Activated T-cell treated with anti-CD3 and anti-CD28 coated beads, Interleukin-2, amount 50 U/mL, for 1 hour (primary cell): ENCODE measurements at regions not wholly inside any gene's neighbourhood (a gene's known extent, or its start where the extent isn't known, plus 50 kb on each side); places are given as distances from the start of the nearest gene placed in this dataset.
"Not testable (repeated sequence)": the region's sequence is repeated elsewhere in the genome, so short reads cannot be mapped to it uniquely, and the experiment has no call there.

ENCODE experiments used
- DNase-seq: peaks from one replicate; pipeline ENCODE4 v3.0.0-alpha.2; 2020

DNA sequence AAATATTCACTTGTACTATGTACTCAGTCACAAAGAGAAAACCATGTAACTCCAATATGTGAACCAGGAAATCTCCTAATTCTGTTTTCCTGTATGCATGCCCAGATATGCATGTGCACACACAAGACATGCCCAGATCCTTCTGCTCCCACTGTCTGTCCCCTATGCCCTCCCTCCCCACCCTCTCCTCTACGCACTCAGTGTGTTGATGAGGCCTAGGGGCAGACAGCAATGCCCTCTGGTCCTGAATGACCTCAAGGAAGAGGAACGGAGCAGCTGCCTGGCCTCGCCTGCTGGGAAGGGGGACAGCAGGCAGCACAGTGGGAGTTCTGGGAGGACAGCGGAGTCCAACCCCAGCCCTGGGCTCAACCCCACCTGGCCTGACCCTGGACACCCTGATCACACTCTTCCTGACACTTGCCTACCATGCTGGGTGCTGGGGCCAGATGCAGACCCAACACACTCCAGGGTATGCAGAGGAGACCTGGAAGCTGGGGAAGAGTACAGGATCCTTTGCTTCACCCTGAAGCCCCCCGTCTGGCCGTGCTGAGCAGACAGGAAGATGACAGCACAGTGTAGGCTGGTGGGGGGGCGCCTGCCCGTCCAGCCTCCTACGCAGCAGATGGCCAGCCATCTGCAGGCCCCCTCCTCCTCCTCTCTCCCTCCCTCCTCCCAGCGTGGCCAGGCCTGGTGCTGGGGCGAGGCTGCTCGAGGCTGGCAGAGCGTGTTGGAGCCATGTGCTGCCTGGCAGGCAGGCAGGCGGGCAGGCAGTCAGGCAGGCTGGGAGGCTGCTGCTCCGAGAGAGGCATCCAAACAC lies 106.6 kb upstream of the NCOR2 start:
- no peak for DNase-seq

DNA sequence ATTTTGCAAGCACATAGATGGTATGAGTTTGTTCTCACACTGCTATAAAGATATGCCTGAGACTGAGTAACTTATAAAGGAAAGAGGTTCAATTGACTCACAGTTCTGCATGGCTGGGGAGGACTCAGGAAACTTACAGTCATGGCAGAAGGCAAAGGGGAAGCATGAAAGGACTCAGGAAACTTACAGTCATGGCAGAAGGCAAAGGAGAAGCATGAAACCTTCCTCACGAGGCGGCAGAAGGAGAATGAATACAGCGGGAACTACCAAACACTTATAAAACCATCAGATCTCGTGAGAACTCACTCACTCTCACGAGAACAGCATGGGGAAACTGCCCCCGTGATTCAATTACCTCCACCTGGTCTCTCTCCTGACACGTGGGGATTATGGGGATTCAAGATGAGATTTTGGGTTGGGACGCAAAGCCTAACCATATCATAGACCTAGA lies 101.9 kb upstream of the NCOR2 start:
- DNase-seq = not testable (repeated sequence)

DNA sequence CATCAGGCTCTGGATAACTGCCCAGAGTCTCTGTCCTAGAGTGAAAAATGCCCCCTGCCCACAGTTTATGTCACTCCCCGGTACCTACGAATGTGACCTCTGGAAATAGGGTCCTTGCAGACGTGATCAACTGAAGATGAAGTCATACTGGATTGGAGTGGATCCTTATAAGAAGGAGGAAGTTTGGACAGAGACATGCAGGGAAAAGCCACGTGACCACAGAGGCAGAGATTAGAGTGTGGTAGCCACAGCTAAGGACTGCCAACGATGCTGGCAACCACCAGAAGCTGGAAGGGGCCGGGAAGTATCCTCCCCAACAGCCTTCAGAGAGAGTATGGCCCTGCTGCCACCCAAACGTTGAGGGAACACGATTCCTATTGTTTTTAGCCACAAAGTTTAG lies 101.2 kb upstream of the NCOR2 start:
- no peak for DNase-seq

DNA sequence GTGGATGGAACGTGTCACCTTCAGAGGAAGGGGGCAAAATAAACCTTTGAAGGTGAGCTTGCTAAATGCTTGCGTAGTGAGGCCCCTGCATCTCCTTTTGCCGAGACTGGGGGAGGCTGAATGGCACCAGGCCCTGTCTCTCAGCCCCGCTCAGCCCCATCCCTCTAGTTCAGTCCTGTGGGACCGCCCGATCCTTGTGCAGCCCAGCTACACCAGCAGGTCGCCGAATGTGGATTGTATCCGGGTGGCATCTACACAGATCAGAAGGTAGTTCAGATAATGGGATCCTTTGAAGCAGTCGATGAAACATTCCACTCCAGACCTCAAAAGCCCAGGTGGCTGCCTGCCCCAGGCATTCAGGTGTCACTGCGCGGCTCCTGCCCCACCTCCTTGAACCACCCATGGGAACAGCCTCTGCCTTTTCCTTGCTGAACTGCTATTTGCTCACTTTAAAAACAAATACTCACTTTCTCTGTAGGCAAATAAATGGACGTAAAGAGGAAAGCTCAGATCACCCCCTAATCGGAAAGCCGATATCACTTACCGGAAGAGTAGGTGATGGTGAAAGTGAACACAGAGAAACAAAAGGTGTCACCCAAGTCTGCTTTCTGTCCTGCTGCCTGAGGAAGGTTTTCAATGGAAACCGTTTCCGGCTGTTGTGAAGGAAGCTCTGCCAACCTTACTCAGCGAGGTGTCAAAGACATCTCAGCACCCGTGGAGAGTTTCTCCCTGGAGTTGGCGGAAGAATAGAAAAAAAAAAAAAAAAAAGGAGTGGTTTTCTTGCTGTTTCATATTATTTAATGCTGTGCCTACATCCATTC lies 100.3 kb upstream of the NCOR2 start:
- no peak for DNase-seq

DNA sequence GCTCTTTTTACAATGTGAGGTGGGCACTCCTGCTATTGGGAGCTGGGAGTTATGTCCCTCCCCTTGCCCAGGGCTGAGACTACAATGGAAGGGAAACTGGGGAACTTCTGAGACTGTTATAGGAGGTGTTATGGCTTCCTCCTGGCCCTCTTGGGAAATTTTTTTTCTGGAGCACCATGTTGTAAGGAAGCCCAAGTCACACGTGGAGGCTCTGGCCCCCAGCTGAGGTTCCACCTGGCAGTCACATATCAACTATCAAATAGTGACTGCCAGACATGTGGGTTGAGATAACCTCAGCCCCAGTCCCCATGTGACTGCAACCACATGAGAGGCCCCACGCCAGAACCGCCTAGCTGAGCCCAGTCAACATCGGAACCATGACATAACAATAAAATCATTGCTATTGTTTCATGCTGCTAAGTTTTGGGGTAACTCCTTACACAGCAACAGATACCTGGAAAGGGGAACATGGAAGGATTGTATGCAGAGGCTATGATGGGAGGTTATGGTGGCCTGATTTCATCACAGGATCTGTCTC lies 99.4 kb upstream of the NCOR2 start:
- no peak for DNase-seq

DNA sequence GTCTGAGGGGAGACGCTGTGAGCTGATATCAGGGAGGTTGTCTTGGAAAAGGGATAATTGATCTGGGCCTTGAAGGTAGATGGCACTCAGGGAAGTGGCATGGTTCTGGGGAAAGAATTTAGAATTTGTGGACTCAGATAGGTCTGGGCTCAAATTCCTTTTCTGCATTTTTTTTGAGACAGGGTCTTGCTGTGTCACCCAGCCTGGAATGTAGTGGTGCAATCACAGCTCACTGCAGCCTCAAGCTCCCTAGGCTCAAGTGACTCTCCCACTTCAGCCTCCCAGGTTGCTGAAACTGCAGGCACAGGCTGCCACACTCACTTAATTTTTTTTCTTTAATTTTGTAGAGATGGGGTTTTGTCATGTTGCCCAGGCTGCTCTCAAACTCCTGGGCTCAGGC lies 98.1 kb upstream of the NCOR2 start:
- DNase-seq = no peak

DNA sequence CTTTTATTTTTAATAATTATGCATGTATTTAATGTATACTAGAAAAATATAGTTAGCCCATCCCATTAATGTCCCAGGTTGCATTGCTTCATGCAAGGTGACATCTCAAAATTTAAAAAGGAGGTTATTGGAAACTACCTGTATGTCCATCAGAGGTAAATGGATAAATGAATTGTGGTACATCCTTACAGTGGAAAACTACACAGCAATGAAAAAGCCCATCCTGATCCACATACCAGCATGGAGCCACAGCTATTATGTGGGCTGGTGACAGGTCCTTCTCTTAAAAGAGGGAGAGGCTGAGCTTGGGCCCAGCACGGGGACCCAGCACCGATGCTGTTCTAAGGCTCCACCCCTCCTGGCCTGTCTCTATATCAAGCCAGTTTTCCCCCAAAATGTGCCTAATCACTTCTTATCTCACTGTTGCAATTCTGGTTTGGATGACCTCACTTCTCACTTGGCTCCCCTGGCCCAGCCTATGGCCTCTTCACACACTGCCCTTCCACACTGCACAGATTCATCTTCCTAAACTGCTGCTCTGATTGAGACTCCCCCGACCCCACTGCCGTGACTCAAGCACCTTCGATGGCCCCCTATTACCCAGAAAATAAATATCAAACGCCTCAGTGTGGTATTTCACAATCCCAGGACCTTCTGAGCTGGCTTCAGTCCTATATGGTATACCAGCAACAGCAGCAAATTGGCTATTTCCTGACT lies 97.1 kb upstream of the NCOR2 start:
- DNase-seq = no peak

DNA sequence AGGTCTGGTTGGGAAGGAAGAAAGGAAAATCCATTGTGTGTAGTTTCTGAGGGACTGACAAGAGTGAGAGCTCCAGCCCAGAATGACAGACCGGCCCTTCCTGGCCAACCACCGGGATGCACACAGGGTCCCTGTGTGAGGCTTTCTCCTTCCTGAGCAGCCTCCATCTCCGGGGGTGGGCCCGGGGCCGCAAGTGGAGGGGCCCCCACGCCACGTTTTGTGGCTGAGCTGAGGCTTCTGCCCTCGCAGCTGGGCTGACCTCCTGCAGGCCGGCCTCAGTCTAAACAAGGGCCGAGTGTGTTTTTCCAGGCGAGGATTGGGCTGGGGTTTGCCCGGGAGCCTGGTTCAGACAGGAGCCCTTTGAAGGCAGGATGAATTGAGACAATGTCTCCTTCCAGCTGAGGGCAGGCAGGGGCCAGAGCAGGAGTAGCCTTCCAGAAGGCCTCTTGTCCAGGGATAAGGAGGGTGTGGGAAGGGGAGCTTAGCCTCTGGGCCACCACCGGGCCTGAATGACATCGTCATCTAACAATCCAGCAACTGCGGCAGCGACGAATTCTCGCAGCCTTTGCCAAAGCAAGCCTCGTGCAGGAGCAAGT lies 96.5 kb upstream of the NCOR2 start:
- no peak for DNase-seq

DNA sequence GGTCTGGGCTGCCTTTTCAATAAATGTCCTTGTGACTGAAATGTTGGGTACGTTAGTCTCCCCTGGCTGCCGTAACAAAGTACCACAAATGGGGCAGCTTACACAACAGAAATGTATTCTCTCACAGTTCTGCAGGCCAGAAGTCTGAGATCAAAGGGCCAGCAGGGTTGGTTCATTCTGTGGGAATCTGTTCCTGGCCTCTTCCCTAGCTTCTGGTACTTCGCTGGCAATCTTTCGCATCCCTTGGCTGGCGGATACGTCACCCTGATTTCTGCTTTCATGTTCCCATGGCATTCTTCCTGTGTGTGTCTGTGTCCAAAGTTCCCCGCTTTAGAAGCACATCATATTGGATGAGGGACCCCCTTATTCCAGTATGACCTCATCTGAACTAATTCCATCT lies 95.8 kb upstream of the NCOR2 start:
- no peak for DNase-seq

DNA sequence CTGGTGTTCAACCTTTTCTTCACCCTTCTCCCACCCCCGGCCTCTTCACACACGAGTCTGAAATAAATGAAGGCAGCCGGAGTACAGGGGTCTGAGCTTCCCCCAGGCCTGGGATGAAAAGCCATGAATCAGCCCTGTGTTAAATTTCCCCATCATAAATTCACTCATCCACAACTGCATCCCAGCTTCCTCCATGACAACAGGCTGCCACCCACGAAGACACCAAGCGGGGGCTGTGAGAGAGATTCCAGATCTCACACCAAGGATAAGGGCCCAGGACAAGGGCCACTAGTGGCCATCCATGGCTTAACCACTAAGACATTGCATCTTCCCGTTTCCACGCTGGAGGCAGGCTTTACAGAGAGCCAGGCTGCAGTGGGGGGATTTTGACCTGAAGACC lies 93.9 kb upstream of the NCOR2 start:
- DNase-seq = no peak

DNA sequence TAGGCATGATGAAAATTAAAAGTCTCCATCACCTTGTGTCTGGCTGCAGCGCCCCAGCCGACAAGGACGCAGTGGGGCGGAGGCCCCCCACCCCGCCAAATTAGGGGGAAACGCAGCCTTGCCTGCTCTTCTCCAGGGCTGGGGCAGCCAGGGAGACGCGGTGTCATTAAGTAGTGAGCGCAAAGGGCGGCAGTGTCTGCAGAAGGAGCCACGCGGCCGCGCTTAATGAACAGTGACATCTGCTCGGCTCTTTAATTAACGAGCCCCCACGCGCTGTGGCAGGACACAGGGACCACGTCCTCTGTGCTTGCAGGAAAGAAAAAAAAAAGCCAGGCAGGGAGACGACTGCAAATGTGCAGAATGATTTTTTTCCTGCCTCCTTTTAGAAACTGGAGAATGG lies 93.4 kb upstream of the NCOR2 start:
- no peak for DNase-seq

DNA sequence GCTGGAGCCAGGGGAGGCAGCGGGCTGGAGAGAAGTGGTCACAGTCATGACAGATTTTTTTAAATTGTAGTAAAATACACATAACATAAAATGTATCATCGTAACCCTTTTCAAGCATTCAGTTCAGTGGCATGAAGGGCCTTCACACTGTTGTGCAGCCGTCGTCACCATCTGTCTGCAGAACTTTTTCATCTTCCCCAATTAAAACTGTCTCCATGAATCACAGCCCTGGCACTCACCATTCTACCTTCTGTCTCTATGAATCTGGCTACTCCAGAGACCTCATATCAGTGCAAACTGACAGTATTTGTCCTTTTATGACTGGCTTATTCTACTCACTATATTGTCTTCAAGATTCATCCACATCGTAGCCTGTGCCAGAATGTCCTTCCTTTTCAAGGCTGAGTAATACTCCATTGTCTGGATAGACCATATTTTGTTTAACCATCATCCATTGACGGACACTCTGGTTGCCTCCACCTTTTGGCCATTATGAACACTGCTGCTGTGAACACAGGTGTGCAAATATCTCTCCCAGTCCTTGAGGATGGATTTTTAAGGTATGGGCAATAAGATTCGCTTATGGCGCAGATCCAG lies 91.5 kb upstream of the NCOR2 start:
- DNase-seq = no peak

DNA sequence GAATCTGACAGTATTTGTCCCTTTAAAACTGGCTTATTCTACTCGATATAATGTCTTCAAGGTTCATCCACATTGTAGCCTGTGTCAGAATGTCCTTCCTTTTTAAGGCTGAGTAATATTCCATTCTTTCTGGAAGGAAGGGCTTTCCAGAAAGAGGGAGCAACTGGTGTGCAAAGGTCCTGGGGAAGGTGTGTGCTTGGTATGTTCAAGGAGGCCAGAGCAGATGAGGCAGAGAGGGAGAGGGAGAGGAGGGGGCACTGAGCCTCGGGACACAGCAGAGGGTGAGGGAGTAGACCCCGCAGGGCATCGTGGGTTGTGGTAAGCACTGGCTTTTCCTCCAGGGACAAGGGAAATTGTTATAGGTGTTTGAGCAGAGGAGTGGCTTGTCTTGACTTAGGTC lies 90.9 kb upstream of the NCOR2 start:
- no peak for DNase-seq

DNA sequence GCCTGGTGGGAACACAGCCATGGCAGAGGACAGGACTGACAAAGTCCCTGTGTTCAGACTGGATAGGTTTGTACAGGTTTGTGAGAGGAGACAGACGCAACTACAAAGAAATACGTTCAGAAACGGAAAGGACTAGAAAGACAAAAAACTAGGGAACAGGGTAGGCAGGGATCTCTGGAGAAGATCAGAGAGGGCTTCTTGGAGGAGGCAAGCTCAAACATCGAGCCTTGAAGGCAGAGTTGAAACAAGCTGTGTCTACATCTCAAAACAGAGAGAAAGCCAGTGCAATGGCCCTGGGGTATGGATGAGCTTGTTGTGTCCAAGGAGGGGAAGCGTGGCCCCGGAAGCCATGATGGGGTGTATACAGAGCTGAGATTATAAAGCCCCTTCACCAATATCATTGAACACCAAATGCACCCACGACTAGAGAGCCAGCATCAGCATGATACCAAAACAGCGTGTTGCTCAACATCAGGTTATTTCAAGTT lies 89.6 kb upstream of the NCOR2 start:
- no peak for DNase-seq

DNA sequence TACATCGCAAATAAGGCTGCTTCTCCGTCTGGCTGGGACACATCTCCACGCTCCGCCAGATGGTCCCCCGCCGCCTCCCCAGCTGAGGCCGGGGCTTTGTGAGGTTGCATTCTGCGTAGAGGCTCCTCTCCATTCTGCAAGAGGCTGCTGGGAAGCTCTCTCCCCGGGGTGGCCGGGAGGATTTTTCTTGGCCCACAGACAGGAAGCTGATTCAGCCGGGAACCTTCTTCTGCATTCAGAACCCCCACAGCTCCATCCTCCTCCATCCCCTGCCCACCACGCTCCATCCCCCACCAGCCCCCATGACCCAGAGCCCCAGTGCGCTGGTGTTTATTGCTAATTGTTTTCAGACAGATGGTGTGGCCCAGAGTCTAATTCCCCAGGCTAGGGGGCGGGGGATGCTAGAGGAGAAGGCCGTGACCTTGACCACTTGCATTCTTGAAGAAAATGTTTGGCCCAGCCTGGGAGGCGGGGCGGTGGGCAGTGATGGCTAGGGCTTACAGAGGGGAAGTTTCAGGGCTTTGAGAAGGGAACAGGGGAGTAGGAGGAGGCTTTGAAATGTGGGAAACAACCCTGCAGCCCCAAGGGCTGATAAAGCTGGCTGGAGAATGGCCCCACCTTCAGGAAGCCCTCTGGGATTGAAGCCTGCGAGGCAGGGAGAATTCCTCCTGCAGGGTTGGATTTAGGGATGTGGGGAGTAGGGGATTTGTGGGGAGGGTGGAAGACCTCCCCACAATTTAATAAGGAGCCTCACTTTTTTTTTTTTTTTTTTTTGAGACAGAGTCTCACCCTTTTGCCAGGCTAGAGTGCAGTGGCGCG lies 88.5 kb upstream of the NCOR2 start:
- no peak for DNase-seq

DNA sequence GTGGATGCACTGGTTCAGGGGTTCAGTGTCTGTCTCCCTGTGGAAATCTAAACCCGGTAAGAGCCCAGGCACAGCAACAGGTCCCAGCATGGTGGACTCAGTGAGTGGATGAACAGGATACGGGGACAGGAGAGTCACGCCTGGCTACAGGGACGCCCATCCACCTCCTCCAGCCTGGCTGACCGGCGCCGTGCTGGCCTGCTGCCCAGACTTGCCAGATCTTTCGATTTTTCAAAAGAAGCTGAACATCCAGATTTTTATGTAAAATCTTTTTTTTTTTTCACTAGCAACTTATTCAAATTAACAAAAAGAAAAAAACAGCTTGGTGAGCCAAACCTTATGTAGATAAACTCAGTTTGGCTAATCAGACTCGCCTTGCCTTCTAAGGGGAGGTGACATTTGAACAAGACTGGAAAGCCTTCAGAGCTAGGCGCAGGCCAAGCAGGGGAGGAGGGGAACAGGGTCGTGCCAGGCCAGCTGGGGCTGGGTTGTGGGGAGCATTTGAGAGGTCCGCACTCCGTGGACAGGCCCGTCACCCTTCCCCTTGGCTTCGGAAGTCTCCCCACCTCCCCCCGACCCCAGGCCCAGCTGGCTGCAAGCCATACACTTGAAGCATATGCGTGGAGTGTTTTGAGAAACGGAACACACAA lies 87.8 kb upstream of the NCOR2 start:
- no peak for DNase-seq

DNA sequence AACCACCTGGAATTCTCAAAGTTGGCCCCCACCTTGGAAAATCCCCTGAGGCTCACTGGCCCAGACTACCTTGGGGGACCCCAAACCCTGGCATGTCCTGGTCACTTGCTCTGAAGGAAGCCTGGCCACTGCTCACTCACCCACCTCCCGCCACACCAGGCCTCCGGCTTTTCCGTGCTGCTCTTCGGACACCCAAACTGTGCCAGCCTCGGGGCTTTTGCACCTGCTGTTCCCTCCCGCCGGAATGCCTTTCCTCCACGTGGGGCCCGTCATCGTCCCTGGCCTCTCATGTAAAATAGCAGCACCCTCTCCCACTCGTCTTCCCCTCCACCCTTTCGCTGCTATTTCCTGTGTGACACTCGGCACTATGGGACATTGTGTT lies 87.2 kb upstream of the NCOR2 start:
- no peak for DNase-seq

DNA sequence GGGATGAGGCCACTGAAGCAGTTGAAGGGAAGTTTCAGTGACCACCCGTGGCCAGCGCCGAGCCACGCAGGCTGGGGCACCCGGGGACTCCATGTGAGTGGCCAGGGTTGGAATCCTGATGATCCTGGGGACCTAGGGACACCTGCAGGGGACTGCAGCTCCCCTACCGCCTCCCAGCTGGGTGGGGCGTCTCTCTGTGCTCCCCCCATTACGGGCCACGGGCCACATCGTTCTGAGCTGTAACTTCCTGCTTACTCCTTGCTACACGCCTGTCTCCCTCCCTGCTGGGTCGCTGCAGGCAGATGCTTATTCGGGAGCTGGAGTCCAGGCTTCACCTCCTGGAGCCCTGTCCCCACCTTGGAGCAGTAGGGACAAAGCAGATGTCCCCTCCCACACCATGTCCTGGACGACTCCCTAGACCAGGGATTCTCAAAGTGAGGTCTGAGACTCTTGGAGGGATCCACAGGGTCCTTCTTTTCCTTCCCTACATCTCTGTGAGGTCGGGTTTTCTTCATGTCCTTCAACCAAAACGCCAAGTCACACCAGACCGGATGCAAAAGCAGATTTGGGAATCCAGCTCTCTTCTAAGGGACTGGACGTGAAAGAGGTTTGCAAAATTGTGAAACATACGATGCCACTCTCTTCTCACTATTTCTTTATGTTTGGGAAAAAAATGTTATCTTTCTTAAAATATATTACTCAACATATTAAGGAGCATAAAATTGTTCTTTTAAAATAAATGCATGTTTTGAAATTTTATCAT lies 85.9 kb upstream of the NCOR2 start:
- DNase-seq = no peak

DNA sequence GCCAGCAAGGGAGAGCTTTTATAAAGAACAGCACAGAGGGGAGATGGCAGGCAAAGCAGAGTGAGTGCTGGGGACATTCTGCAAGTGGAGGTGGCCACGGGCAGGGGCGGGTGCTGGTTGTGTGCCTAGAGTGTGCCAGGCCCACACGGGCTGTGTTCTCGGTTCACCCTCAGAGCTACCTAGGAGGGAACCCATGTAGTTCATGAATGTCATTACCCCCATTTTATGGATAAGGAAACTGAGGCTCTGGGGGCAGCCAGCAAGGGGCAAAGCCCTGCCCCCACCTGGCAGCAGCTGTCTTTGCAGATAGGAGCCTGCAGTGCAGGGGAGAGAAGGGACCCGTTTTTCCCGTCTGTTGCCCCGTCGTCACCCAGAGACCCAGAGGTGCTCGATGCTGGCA lies 85.2 kb upstream of the NCOR2 start:
- no peak for DNase-seq
